GF-D8 (cell line): ENCODE measurements at regions not wholly inside any gene's neighbourhood (a gene's known extent, or its start where the extent isn't known, plus 50 kb on each side); places are given as distances from the start of the nearest gene placed in this dataset.
"Not testable (repeated sequence)": the region's sequence is repeated elsewhere in the genome, so short reads cannot be mapped to it uniquely, and the experiment has no call there.

ENCODE experiments used
- DNase-seq: peaks from one replicate; lab custom pipeline; 2025; lab: John Stamatoyannopoulos, UW

DNA sequence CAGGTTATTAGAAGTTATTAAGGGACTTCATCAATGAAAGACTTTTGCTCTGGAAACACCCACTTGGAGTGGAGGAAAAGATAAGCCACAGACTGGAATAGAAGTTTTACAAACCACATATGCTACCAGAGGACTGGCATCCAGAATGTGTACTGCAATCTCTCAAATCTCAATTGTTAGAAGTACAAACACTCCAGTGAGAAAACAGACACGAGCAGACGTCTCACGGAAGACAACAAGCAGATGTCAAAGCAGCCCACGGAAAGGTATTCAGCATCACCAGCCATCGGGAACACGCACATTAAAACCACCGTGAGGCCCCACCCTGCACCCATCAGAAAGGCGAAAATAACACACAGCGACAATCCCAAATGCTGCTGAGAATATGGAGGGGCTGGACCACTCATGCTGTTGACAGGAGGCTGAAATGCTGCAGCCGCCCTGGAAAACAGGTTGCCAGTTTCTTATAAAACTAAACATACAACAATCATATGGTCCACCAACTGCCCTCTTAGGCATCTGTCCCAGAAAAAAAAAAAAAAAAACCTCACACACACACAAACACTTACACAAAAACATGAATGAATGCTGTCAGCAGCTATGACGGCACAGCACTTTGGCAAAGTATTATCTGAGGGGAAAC is 131.9 kb upstream of the SFSWAP start:
- no peak for DNase-seq

DNA sequence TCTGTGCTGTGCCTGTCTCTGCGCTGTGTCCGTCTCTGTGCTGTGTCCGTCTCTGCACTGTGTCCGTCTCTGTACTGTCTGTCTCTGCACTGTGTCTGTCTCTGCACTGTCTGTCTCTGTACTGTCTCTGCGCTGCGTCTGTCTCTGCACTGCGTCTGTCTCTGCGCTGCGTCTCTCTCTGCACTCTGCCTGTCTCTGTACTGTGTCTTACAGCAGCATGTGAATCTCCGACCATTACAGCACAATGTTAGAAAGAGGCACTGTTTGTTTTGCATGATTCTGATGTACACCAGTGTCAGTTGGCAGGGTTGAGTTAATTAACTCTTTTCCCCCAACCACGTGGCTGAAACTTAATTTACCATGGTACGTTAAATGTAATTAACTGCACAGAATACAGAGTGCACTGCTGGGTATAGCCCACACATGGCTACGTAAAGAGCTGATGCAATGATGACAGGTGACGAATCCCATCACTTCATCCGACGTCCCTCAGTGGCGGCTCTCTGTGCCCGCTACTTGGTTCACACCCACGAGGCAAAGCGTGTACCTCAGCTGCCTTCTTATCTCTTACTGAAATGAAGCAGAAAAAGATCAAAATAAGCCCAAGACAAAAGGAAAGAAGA is 127.7 kb upstream of the SFSWAP start:
- DNase-seq = no peak

DNA sequence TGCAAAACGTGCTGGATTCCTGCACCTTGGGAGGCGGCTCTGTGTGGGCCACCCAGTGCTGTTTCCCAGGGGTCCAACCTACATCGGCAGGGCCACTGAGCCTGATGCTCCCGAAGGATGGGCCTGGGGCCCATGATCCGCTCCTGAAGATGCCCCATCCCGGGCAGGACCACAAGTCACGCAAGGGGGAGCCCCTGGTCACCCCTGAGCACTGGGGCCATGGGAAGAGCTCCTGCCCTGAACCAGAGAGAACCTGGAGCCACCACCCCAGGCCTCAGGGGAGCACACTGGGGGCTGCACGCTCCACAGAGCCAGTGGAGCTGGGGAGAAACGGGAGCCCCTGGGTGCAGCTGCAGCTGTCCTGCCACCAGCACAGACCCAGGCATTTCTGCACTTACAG is 124.6 kb upstream of the SFSWAP start:
- DNase-seq = no peak

DNA sequence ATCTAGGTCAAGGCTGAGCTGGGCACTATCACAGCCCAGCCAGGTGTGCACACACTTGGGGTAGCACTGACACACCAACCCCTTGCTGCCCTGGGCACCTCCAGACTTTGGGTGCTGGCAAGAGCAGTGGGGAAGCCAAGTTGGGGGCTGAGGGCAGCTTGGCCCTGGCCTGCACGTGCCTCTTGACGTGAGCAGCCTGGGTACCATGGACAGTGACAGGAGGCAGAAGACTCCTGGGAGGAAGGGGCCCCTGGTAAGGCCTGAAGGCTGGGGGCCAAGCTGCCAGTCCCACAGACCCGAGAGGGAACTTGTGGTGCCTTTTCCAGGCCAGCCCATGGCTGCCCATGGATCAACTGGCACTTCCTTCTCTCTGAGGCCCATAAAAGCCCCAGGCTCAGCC is 124.1 kb upstream of the SFSWAP start:
- DNase-seq = no peak

DNA sequence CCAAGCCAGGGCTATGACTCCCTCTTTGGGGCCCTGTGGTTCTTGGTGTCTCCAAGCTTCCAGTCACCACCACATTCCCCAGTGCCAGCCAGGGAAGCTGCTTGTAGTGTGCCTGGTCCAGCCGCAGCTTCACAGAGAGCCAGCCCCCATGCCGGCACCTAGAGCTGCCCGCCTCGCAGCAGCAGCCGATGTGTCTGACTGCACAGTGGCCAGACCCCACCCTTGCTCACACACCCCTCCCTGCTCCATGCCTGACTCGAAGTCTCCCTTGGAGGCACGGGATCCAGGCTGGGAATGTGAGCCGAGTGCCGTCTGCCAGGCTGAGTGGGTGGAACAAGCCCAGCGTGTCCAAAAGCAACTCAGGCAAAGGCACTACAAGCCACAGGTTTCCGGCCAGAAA is 123.3 kb upstream of the SFSWAP start:
- no peak for DNase-seq

DNA sequence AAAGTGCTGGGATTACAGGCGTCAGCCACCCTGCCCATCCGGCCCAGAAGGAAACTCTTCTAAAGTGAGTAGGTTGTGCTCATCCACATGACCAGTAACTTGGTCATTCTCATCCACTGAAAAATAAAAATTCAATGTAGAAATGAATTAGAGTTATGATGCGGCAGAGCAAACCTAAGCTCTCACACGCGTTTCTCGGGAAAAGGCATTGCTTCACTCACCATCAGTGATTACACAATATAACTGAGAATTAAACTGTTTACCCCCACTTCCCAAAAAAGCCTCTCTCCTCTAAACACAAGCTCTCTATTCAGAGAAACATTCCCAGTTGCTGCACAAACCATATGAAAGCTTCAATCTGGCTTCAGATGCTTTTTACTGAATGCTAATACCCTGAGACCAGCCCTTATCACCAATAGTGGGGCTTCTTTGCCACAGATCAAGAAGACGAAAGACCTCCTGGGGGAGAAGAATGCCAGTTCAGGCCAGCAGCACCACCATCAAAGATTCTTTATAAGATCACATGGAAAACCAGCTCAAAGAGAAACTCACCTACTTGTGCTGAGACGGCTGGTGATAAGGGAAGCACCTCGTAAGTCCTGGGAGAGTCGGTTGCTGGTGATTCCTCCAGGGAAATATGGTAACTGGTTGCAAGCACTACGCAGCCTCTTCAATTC is 121.5 kb upstream of the SFSWAP start:
- no peak for DNase-seq

DNA sequence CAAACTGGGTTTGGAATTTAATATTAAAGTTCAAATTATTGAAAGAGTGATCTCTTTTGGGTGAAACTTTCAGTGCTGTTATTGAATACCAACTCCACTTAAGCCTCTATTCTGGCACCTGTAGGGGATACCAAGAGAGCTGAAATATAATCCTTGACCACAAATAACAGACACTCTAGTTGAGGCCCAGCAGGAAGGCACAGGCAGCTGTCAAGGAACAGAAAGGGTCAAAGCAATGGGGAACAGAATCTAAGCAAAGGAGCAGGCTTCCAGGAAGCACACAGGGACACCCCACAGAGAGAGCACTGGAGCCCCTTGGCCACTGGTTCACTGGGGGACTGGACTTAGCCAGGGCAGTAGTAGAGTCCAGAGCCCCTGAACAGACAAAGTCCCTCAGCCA is 120.9 kb upstream of the SFSWAP start:
- DNase-seq = no peak

DNA sequence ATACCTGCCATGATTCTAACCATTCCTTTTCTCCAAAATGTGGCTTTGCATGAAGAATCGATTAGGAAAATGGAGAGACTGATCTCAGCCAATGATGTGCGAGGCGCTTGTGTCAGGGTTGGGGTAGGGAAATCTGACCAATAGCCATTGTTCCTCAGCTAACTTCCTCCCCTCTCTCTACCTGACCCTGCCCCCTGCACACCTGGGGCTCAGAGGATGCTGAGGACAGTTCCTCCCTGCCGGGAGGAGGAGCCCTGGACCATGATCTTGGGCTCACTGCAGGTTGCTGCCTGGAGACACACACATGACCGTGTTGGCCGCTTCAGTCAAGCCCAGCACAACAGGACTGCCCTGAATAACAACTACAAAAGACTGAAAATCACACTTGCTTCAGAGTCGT is 119.8 kb upstream of the SFSWAP start:
- DNase-seq = no peak

DNA sequence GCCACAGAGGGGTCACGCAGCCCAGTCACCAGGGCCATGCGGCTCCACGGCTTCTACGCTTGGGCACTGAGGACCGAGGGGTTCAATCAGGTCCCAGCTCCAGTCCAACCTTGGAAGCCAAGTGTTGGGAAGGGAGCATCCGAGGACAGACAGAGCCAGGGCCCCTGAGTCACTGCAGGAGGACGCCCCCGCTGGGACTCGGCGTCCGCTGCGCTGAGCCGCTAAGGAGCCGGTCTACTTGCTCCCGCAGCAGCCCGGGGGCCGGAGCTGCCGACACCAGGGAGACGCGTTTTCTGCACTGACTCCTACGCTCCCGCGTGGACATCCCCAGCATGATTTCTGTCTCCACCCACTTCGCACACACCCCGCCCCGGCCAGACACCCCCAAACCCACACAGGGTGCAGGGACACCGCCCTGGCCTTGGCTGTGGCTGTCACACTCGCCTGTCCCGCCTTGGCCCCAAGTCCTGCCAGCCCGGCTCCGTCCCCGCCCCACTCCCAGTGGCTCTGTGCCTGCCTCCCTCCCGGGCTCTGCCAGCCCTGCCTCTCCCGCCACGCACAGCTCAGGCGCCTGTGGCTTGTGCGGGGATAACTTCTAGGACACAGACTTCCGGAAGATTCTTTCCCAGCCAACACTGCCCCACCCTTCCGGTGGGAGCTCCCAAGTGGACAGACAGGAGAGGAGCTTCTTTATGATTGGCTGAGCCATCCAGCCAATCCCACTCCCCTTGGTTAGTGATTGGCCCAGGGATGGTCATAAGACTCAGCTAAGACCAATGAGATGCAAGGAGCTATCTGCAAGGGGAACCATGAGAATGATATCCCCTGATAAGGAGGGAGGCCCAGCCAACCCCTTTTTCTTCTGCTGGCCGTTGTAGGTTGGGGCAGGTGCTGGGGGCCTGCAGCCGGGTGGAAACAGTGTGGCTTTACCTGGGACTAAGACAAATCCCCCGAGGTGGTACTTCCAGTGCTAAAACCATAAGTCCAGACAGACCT is 118.9 kb upstream of the SFSWAP start:
- no peak for DNase-seq

DNA sequence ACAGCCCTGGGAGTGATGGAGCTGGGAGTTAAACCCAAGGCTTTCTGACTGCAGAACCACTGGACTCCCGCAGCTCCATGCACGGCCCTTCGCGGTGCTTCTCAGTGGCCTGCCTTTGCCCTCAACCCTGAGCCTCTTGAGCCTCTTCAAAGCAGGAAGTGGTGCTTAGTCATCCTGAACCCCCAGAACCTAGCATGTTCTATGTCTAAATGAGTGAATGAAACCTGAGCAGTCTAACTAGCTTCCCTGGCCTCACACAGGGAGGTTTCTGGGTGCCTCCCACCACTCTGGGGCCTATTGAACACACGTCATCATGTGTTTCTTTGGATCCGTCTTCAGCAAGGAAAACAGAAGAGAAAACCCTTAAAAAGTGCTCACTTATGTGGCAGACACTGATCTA is 117.9 kb upstream of the SFSWAP start:
- DNase-seq = no peak

DNA sequence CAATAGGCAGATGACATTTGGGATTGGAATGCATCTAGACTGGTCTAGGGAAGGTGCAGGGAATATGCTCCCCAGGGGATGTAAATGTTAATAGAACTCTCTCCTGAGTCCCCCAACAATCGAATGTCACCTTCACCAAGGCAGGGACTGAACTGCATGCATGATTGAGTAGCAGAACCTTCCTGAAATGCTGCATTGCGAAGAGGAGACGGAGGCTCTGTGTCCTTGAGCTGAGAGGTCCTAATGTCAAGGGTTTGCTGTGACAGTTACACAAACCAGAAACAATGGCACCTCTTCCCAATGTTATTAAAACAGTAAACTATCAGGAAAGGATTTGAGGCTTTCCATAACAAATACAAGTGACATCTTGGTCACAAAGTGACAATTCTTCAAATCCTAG is 117.5 kb upstream of the SFSWAP start:
- DNase-seq = no peak

DNA sequence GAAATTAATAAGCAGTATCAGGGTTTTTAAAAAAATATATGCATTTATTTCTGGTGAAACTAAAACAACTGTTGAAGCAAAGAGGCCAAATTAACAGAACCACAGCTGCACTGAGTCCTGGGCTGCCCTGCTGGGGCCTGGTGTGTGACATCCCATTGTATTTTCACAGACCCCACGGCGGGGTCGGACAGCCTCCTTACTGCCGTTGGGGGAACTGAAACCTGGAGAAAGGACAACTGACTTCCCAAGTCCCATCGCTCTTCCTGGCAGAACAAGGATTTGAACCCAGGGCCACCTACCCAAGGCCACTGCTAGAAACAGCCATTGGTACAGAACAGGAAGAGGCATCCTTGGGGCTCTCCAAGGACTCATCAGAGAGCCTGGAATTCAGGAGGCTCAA is 114.8 kb upstream of the SFSWAP start:
- no peak for DNase-seq

DNA sequence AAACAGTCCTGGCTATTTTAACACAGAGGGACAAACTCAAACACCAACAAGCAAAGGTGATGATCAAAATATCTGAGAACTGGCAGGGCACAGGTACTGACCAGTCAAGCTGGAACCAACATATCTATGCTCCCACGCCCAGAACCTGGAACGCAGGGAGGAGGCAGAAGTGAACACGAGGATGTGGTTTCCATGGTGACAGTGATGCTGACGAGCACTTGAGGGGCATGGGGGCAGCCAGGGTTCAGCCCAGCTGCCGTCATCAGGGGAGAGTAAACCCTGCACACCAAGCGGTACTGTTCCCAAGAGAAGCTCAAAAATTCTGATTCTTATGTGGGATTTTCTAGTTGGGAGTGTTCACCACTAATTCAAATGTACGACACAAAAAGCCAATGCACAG is 113.6 kb upstream of the SFSWAP start:
- DNase-seq = no peak

DNA sequence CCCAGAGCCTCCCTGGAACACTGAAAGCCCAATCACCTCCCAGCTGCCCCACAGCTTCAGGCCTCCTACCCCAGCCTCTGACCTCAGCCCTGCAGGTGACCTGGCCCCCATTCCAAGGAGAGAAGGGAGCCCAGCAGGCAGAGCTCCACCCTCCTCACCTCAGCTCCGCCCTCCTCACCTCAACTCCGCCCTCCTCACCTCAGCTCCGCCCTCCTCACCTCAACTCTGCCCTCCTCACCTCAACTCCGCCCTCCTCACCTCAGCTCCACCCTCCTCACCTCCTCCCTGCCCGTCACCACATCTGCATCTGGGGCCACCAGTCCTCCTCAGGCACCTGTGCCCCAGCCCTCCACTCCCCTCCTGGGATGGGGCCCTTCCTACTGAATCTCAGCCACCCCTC is 112.2 kb upstream of the SFSWAP start:
- no peak for DNase-seq

DNA sequence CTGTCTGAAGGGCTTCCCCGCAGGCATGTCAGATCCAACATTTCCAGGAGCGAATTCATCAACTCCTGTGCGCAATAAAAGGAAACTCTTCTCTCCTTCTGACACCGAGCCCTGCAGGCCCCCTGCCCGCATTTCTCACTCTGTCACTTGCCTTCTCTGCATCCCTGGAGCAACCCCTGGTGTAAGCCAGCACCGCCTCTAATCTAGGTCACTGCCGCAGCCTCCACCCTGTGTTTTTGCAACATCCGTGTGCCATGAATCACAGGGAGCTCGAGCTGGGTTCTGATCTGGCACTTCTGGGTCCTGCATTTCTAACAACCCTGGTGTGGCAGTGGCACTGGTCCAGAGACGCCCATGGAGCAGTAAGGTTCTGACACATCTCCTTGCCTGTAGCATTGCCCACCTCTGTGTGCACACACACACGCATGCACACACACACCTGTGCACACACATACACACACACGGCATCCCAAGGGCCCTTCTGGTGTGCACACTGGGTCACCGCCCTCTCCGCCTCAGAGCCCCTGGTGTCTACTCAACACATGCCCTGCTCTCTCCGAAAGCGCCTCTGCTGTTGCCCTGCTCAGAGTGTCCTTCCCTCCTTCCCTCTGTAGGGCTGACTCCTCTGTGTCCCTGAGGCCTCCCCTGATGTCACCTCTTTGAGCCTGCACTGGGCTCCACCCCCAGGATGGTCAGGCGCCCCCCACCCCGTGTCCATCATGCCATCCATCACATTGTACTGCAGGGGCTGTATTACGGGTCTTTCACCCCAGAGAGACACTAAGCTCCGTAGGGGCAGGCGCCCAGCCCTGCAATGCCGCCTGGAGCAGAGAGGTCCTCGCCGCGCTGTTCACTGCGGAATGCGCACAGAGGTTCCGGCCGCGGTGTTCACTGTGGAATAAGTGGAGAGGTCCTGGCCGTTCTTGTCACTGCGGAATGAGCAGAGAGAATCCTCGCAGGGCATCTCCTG is 111.4 kb upstream of the SFSWAP start:
- DNase-seq = no peak

DNA sequence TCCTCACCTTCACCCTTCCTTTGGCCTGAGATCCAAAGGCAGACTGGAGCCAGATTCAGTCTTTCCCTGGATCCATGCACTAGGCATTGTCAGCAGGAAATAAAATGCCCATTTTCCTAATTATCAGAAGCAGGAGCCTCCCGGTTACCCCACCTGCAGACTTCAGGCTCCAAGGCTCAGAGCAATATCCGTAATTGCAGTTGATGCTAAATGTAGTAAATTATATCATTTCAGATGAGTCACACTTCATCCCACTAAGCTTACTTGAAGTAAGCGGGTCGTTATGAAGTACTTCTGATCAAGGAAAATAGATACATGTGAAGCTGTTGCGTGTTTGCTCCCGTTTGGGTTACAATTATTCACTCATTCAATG is 110.7 kb upstream of the SFSWAP start:
- DNase-seq = no peak

DNA sequence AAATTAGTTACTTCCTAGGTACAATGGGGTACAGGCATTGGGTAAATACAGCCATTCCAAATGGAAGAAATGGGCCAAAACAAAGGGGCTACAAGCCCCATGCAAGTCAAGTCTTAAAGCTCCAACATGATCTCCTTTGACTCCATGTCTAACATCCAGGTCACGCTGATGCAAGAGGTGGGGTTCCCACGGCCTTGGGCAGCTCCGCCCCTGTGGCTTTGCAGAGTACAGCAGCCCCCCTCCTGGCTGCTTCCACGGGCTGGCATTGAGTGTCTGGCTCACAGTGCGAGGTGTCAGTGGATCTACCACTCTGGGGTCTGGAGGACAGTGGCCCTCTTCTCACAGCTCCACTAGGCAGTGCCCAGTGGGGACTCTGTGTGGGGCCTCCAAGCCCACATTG is 109.4 kb upstream of the SFSWAP start:
- not testable (repeated sequence) for DNase-seq

DNA sequence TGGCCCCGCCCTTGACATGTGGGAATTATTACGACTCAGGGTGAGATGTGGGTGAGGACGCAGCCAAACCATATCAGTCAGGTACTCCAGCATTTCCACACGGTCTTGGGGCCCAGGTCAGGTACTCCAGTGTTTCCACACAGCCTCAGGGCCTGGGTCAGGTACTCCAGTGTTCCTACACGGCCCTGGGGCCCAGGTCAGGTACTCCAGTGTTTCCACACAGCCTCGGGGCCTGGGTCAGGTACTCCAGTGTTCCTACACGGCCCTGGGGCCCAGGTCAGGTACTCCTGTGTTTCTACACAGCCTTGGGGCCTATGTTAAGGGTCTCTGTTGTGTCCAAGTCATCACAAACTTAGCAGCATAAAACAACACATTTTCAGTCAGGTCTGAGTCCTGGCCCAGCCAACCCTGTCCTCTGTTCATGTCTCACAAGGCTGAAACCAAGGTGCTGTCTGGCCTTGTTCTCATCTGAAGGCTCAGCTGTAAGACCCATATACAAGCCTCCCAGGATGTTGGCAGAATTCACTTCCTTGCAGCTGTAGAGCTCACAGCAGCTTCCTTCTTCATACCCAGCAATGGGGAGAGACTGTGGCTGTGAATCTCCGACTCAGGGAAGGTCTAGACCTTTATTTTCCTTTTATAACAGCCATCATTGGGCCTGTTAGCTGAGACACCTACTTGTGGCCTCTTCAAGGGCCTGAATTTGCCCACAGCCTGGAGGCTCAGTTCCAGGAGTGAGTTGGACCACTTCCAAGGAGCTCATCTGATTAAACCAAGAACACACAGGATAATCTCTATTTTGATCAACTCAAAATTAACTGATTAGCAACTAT is 107.6 kb upstream of the SFSWAP start:
- peak; percentile 25 for DNase-seq

DNA sequence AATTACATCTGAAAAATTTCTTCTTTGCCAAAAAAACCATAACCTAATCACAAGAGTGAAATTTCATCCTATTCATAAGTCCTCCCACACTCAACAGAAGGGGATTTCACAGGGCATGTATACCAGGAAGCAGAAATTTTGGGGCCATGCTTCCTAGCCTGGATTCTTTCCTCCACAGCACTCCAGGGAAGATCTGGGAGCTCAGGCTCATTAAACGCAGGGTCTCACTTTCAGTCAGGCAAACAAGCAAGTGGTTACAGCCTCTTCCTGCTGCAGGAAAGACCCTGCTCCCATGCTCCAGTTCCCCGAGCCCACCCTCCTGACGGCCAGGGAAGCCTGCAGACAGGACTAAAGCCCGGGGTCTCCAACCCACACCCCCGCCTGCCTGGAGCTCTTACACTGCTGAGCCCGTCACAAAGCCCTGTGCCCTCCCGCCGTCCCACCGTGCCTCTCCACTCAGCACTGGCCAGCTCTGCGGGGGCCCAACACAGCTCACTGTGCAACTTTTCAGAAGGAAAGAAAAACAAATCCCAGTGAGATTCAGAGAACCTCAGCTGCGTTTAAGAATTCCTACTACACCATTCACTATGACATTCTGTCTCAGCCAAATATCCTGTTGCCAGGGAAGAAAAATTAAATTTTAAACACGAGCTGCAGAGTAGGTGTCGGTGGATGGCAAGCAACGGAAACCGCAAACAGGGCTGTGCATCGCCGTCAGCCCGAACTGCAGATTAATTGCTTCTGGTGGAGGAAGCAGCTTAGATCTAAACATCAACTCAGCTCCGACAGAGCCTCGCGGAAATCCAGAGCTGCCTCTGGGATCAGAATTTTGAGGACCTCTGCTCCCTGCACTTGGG is 106.7 kb upstream of the SFSWAP start:
- DNase-seq = no peak
